ENCODE measurements at regions not wholly inside any gene's neighbourhood (a gene's known extent, or its start where the extent isn't known, plus 50 kb on each side); places are given as distances from the start of the nearest gene placed in this dataset.
"Not testable (repeated sequence)": the region's sequence is repeated elsewhere in the genome, so short reads cannot be mapped to it uniquely, and the experiment has no call there.

DNA sequence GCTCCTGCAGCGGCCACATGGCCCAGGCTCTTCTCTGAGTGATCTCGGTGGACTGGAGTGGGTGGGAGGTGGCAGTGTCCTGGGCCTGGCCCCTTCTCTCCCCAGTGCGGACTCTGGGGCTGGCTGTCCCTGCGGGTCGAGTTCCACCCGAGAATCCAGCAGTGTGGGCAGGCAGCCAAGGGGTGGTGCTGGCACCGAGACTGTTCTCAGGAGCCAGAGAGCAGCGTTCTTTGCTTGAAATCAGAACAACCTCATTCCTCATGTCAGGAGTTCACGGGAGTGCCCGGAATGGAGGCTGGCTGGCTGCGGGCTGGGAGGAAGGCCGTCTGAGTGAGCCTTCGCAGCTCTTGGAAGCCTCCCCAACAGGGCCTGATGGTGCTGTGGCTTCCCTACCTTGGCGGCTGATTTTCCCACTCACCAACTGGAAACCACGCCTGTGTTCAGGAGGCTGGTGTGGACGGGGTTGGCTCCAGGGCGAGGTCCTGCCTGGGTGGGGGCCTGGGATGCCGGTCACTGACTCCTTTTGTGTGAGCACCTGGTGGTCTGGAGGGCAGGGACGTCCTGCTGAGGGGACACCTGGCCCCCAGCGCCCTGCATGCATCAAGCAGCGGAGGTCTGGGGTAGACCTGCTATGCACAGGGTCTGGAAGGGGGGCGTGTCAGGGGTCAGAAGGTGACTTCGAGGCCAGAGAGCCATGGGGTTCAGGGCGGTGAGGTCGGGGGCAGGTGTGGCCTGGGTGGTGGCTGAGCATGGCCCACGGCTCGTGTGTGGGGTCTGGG, 137.6 kb downstream of the TMEM121 start:
- not testable (repeated sequence) for DNase-seq

DNA sequence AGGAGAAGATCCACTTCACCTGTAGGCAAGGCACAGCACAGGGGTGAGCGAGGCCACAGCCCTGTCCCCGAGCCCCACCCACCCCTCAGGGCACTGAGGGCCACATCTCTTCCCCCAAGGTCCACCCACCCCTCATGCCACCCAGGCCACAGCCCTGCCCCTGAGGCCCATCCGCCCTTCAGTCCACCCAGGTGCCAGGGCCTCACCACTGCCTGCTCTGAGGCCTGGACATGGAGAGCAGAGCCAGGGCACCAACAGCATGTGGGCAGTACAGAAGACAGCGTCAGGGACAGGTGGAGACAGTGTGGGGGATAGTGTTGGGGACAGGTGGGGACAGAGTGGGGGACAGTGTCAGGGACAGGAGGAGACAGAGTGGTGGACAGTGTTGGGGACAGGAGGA, 138.3 kb downstream of the TMEM121 start:
- no peak for DNase-seq

DNA sequence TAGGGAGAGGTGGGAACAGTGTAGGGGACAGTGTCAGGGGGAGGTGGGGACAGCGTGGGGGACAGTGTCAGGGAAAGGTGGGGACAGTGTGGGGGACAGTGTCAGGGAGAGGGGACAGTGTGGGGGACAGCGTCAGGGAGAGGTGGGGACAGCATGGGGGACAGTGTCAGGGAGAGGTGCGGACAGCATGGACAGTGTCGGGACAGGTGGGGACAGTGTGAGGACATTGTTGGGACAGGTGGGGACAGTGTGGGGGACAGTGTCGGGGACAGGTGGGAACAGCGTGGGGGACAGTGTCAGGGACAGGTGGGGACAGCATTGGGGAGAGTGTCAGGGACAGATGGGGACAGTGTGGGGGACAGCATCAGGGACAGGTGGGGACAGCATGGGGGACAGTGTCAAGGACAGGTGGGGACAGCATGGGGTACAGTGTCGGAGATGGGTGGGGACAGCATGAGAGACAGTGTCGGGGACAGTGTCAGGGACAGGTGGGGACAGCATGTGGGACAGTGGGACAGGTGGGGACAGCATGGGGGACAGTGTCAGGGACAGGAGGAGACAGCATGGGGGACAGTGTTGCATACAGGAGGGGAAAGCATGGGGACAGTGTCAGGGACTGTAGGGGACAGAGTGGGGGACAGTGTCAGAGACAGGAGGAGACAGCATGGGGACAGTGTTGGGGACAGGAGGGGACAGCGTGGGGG, 139.0 kb downstream of the TMEM121 start:
- no peak for DNase-seq

DNA sequence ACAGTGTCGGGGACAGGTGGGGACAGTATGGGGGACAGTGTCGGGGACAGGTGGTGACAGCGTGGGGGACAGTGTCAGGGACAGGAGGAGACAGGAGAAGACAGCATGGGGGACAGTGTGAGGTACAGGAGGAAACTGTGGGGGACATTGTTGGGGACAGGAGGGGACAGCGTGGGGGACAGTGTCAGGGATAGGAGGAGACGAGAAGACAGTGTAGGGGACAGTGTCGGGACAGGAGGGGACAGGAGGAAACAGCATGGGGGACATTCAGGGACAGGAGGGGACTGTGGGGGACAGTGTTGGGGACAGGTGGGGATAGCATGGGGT, 139.5 kb downstream of the TMEM121 start:
- DNase-seq, result no peak

DNA sequence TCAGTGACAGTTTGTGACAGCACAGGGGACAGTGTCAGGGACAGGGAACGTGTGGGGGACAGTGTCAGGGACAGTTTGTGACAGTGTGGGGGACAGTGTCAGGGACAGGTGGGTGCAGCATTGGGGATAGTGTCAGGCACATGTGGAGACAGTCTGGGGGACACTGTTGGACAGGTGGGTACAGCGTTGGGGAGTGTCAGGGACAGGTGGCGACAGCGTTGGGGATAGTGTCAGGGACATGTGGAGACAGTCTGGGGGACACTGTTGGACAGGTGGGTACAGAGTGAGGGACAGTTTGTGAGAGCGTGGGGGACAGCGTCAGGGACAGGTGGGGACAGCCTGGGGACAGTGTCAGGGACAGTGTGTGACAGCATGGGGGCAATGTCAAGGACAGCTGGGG, 140.0 kb downstream of the TMEM121 start:
- no peak for DNase-seq

DNA sequence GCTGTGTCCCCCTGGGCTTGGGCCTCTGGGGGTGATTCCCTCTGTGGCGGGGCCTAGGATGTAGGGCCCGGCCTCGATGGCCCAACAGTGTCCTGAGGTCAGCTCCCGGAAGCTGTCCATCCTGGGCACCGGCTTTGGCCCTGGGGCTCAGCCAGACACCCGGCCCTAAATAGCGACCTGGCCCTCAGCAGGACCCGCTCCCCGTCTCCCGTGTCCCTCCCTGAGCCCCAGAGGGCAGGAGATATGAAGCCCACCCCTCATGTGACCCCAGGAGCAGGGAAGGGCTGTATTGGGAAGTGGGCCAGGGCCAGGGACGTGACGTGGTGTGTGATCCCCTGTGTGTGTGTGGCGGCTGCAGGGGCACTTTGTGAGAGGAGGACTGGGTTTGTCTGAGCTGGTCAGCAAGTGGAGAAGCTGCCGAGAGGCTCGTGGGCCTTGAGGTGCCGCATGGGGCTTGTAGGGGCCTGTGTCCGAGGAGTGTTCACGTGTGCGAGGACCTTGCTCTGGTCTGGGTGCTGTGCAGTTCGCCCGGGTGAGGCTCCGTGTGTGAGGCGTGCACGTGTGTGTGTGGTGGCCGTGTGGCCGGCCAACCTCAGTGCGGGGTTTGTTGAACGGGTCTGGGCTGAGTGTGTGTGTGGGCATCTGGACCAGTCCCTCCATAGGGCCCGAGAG, 140.7 kb downstream of the TMEM121 start:
- not testable (repeated sequence) for DNase-seq

DNA sequence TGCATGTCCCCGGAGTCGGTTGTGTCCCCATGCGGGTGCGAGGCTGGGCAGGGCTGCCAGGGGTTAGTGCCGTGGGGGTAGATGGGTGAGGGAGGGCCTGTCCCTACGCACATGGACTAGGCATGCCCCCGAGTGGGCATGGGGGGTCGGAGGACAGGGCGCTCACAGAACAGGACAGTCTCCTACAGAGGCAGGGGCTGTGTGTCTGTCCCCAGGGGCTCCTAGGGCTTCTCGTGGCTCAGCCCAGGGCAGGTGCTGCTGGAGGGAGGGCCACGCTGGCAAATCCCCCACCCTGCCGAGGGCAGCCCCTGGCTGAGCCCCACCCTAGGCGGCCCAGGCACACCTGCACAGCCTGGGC, 141.3 kb downstream of the TMEM121 start:
- DNase-seq, result not testable (repeated sequence)

DNA sequence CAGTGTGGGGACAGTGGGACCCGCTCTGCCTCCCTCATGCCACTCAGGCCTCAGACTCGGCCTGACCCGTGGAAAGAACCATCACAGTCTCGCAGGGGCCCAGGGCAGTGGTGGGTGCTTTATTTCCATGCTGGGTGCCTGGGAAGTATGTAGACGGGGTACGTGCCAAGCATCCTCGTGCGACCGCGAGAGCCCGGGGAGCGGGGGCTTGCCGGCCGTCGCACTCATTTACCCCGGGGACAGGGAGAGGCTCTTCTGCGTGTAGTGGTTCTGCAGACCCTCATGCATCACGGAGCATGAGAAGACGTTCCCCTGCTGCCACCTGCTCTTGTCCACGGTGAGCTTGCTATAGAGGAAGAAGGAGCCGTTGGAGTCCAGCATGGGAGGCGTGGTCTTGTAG, 141.6 kb downstream of the TMEM121 start:
- DNase-seq, result not testable (repeated sequence)

DNA sequence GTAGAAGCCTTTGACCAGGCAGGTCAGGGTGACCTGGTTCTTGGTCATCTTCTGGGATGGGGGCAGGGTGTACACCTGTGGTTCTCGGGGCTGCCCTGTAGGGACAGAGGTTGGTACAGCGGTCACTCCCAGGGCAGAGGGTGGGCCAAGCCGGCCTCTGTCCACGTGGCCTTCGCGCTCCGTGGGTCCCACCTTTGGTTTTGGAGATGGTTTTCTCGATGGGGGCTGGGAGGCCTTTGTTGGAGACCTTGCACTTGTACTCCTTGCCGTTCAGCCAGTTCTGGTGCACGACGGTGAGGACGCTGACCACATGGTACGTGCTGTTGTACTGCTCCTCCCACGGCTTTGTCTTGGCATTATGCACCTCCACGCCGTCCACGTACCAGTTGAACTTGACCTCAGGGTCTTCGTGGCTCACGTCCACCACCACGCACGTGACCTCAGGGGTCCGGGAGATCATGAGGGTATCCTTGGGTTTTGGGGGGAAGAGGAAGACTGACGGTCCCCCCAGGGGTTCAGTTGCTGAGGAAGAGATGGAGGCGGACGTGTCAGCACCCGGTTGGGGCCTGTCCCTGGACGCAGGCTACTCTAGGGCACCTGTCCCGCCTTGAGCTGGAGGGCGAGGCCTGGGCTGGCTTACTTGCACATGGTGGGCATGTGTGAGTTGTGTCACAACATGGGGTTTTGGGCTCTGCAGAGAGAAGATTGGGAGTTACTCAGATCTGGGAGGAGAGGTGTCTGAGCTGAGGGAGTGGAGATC, 142.3 kb downstream of the TMEM121 start:
- not testable (repeated sequence) for DNase-seq

DNA sequence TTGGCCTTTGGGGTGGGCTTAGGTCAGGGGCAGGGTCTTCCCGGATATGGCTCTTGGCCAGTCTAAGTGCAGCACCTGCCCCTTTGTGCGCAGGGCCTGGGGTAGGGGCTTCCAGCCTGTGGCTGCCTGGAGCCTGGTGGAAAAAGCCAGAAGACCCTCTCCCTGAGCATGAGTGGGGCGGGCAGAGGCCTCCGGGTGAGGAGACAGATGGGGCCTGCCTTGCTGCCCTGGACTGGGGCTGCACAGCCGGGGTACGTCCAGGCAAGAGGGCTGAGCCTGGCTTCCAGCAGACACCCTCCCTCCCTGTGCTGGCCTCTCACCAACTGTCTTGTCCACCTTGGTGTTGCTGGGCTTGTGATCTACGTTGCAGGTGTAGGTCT, 142.8 kb downstream of the TMEM121 start:
- DNase-seq, result not testable (repeated sequence)

DNA sequence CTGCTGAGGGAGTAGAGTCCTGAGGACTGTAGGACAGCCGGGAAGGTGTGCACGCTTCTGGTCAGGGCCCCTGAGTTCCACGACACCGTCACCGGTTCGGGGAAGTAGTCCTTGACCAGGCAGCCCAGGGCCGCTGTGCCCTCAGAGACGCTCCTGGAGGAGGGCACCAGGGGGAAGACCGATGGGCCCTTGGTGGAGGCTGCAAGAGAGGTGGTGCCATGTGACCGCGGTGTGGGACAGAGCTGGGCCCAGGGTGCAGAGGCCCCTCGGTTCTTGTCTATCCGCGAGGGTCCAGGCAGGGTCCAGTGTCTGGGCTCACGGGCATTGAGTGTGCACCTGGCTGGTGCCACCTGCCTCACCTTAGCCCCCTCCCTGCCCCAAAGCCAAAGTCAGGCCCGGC, 143.3 kb downstream of the TMEM121 start:
- DNase-seq, result not testable (repeated sequence)

DNA sequence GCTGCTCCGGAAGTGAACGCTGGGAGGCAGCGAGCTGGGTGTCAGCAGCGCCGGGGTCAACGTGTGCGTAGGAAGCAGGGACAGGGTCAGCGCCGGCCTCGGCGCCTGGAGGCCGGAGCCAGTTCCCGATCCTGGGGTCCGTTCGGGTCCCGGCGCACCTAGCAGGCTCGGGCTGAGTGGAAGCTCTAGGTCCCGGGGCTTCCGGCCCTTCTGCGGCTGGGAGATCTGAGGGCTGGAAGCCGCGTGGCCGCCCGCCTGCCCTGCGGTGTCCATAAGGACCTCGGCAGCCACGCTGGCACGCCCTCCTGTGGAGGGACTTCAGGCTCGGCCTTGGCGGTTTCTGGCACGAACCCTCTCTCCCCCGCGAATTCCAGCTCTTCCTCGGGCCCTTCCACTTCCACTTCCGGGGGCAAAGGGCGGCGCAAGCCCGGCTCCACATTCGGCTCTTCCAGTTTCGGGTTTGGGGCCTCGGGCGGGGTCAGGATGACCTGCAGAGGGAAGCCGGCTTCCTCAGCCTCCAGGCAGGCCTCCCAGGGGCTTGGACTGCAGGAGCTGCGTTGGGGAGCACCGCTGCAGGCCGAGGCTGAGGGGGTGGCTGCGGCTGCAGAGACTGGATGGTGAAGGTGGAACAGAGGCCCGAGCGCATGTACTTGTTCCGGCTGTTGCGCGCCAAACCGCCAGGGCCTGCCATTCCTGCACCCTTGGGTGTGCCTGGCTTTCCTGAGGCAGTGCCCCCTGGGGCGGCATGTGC, 146.2 kb downstream of the TMEM121 start:
- DNase-seq, result not testable (repeated sequence)

DNA sequence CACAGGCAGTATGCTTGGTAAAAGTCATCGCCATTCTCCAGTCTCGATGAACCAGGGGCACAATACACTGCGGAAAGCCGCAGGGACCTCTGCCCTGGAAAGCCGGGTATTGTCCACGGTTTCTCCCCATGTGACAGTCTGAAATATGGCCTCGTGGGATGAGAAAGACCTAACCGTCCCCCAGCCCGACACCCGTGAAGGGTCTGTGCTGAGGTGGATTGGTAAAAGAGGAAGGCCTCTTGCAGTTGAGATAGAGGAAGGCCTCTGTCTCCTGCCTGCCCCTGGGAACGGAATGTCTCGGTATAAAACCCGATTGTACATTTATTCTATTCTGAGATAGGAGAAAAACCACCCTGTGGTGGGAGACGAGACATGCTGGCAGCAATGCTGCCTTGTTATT, 149.1 kb downstream of the TMEM121 start:
- DNase-seq, result not testable (repeated sequence)

DNA sequence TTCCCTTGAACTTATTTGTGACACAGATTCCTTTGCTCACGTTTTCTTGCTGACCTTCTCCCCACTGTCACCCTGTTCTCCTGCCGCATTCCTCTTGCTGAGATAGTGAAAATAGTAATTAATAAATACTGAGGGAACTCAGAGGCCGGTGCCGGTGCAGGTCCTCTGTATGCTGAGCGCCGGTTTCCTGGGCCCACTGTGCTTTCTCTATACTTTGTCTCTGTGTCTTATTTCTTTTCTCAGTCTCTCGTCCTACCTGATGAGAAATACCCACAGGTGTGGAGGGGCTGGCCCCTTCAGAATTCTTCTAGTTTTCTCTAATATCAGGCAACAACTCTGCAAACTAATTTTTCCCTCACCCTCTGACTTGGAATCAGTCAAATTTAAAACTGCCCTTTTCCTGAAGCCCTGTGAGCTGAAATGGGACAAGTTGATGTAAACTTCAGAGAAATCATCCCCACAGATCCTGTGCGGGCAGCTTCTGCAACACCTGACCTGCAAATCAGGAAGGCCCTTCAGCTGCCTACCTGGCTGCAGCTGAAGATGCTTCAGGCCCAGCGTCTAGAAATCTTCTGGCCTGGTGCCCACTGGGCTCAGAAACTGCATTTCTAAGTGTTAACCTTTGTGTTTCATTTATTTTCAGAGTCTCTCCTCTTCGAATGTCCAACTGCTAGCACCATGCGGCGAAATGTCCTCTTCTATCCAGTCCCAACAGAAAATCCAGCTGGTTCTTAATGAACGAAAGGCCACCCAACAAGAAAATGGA, 149.7 kb downstream of the TMEM121 start:
- DNase-seq, result not testable (repeated sequence)

DNA sequence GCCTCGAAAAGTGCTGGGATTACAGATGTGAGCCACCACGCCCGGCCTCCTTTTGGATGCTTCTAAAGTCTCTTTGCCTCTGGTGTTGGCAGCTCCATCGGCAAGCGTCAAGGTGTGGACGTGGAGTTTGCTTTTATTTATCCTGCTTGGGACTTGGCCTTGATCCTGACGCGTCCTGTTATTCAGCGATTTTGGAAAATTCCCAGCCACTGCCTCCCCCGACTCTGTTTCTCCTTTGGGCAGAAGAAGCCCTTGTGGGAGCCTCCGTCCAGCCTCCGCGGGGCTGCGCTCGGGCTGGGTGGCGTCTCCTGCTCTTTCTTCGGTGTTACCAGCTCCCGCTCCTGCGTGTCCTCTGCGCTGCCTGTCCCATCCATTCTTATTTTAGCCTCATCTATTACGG, 151.7 kb downstream of the TMEM121 start:
- not testable (repeated sequence) for DNase-seq

DNA sequence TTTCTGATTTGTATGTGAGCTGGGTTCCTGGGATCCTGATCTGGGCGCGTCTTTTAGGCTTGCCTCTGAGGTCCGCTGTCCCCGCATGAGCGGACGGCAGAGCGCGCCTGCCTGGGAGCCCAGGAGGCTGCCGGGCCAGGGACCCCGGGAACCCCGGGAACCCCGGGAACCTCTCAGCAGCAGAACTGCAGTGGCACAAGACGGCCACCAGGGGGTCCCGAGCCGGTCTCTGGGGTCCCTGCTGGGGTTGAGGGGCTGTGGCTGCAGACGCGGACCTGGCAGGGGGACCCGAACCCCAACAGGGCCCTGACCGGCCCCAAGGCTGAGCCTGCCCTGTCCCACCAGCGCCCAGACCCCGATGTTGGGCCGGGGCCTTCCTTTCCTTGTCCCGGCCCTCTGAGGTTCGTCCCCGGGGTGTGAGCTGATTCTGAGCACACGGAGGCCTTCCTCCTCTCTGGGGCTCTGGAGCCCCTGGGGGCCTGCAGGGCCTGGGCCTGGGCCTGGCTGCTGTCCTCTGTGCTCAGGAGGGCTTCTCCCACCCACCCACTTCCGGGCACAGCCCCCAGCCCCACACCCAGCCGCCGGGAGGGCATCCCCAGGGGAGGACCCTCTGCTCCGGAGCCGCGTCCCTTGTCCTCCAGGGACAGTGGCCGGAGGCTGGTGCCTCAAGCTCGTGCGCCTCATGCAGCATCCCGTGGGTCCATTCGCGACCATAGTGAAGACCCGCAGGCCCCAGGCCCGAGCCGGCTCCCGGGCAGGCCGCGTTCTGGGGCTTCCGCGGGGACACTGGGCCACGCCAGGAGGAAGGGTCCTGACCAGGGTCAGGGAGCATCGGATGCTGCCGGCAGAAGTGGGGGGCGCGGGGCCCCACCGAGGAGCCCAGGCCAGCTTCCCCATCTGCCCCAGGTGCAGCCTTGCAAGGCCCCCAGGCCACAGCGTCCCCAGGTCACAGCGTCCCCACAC, 152.9 kb downstream of the TMEM121 start:
- not testable (repeated sequence) for DNase-seq

DNA sequence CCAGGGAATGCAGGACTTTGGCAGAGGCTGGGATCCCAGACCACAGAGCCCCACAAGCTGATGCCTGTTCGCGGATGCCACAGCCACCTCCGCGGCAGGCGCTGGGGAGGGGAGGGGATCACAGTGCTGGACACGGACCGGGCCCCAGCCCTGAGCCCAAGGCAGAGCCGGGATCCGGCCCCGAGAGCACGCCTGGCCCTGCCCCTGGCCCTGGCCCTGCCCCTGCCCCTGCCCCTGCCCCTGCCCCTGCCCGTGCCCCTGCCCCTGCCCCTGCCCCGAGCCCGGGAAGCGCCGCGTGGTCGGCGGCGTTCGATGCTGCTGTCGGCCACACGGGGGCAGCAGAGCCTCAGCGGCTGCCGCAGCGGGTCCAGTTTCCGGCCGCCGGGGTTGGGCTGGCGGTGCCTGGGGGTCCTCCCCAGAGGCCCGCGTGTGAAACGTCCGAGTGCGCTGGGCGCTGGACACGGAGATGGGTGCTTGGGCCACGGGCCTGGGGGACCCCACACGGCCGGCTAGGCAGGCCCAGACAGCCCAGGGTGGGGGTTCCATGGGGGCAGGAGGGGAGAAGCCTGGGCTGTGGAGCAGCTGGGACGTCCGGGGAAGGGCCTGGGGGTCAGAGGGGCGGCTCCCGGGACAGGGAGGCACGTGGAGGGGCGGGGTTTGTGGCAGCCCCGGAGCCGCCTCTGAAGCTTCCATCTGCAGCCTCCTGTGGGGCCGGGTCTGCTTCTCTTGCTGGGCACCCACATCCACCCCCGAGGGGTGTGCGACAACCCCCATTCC, 153.8 kb downstream of the TMEM121 start:
- not testable (repeated sequence) for DNase-seq

DNA sequence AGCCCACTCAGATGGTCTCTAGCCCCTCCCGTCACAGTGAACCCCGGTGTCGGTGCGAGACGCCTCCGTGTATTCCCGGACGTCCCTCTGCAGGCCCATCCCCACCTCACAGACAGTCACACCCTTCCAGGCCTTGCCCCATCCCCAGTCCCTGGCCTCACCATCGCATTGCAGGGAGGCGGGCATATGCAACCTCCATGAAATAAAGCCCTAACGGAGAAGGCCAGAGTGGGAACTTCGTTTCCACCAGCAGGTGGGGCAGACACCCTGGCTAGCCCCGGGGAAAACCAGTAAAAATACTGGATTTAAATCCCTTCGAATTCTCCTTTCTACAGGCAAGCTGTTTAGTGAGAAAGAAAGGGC, 154.3 kb downstream of the TMEM121 start:
- DNase-seq, result peak; percentile 30

DNA sequence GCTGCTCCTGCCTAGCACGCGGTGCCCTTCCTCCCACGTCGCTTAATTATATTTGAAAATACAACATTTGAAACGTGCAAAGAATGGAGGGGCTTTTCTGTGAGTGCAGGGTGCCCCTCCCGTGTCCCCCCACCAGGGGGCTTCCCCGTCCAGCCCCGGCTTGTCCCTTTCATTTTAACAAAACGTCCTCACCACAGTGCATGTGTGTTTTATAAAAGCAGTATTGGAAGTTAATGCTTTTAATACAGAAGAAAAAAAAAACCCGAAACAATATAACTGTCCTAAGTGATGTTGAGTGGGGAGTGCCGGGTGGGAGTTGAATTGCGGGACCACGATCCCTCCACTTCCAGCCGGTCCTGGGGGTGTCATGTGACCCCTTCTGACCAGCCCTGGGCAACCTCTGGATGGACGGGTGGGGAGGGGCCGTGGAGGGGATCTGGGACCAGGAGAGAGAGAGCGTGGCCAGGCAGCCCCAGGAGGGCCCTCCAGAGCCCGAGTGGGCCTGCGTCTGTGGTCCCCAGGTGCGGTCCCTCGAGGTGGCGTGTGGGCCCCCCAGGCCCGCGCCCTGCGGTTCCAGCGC, 155.3 kb downstream of the TMEM121 start:
- DNase-seq, result not testable (repeated sequence)

Measured in activated CD4-positive, alpha-beta T cell treated with anti-CD3 and anti-CD28 coated beads, Interleukin-2, Interleukin-6, amounts not matched to agents 100 ng/mL and 50 ng/mL, durations not matched to agents 16 hours and 8 hours (primary cell).